ENCODE measurements at regions not wholly inside any gene's neighbourhood (a gene's known extent, or its start where the extent isn't known, plus 50 kb on each side); places are given as distances from the start of the nearest gene placed in this dataset.
"Not testable (repeated sequence)": the region's sequence is repeated elsewhere in the genome, so short reads cannot be mapped to it uniquely, and the experiment has no call there.

- no peak for DNase-seq
Measured at GRCh38 chr15:69602921-69603320, 150.3 kb downstream of the RPLP1 start.

GRCh38 chr15:69603369-69604071, 150.9 kb downstream of the RPLP1 start:
- no peak for DNase-seq

GRCh38 chr15:69604072-69604411, 151.4 kb downstream of the RPLP1 start:
- DNase-seq: peak; percentile 71 to 80

- no peak for DNase-seq
Measured at GRCh38 chr15:69606144-69606543, 153.5 kb downstream of the RPLP1 start.

GRCh38 chr15:69606921-69607500, 154.4 kb downstream of the RPLP1 start:
- no peak for DNase-seq

GRCh38 chr15:69608661-69609060, 156.0 kb downstream of the RPLP1 start:
- DNase-seq: no peak

GRCh38 chr15:69609176-69609575, 156.6 kb downstream of the RPLP1 start:
- no peak for DNase-seq

- DNase-seq: no peak
Measured at GRCh38 chr15:69609776-69610175, 157.2 kb downstream of the RPLP1 start.

GRCh38 chr15:69610277-69610676, 157.7 kb downstream of the RPLP1 start:
- no peak for DNase-seq

- no peak for DNase-seq
Measured at GRCh38 chr15:69610858-69611257, 158.2 kb downstream of the RPLP1 start.

GRCh38 chr15:69612112-69612511, 159.5 kb downstream of the RPLP1 start:
- DNase-seq: no peak

GRCh38 chr15:69613182-69613581, 160.6 kb downstream of the RPLP1 start:
- no peak for DNase-seq

GRCh38 chr15:69613988-69614387, 161.4 kb downstream of the RPLP1 start:
- no peak for DNase-seq

GRCh38 chr15:69615736-69616135, 163.1 kb downstream of the RPLP1 start:
- no peak for DNase-seq

GRCh38 chr15:69616558-69616957, 163.9 kb downstream of the RPLP1 start:
- DNase-seq: no peak

- DNase-seq: not testable (repeated sequence)
Measured at GRCh38 chr15:69617144-69617543, 164.5 kb downstream of the RPLP1 start.

GRCh38 chr15:69623392-69624154, 171.0 kb downstream of the RPLP1 start:
- DNase-seq: no peak

- no peak for DNase-seq
Measured at GRCh38 chr15:69624155-69624520, 171.5 kb downstream of the RPLP1 start.

- no peak for DNase-seq
Measured at GRCh38 chr15:69624816-69625215, 172.2 kb downstream of the RPLP1 start.

- DNase-seq: no peak
Measured at GRCh38 chr15:69625328-69625727, 172.7 kb downstream of the RPLP1 start.

- no peak for DNase-seq
Measured at GRCh38 chr15:69626095-69627066, 173.8 kb downstream of the RPLP1 start.

- no peak for DNase-seq
Measured at GRCh38 chr15:69627548-69628158, 175.0 kb downstream of the RPLP1 start.

All from NCI-H1930 (cell line).